K562 (cell line): ENCODE measurements at regions not wholly inside any gene's neighbourhood (a gene's known extent, or its start where the extent isn't known, plus 50 kb on each side); places are given as distances from the start of the nearest gene placed in this dataset.

ENCODE experiments used
- ATAC-seq: fragments of 200-7000 bp; cut with Tn5 transposase; 3 replicates; pipeline ENCODE4 v1.9.1; 2020; ENCODE audit warnings: moderate library complexity
- BruUV-seq: library from RNA; stranded (reverse); fragments of 400-500 nt; replicated peaks from 2 replicates; lab custom pipeline; 2021; lab: Mats Ljungman, UMichigan
- CTCF ChIA-PET: fragments of 300-600 bp; formaldehyde crosslinking; extraction: SDS; loops from one replicate; lab custom pipeline; 2021; ENCODE audit warnings: low intra/inter-chr PET ratio; lab: Yijun Ruan, JAX
- POLR2A ChIA-PET: fragments of 300-600, 350-650 bp; sonication (Branson Sonifier 250); formaldehyde crosslinking; extraction: SDS; loops from one replicate; lab custom pipeline; 2021; ENCODE audit warnings: antibody characterized with exemption, inconsistent platforms; lab: Yijun Ruan, JAX
- DNase-seq, 4 experiments: peaks; one replicate each; pipeline versions ENCODE4 v3.0.0 to v3.0.0-alpha.2; 2011 to 2018; ENCODE audit warnings: low spot score in 3 of 4, mixed read lengths in 3 of 4; ENCODE audit errors: extremely low read depth in 1 of 4
- FAIRE-seq: peaks from 2 replicates; lab custom pipeline; 2011; peaks lifted over from hg19 to GRCh38; lab: Jason Lieb, UNC
- H2AFZ ChIP-seq: 2 replicates; pipeline ENCODE4 v1.6.0; 2011; ENCODE audit warnings: low read depth, low read length, control low read depth, inconsistent platforms
- H3K27ac ChIP-seq: fragments of 200-600 bp; 3 replicates; pipeline ENCODE4 v1.8.0; 2011; ENCODE audit warnings: low read depth, mild to moderate bottlenecking, control low read depth, inconsistent platforms, low read length, moderate library complexity, mixed read lengths; ENCODE audit errors: extremely low read depth
- H3K27me3 ChIP-seq, 2 experiments: fragments of 300-600 bp in 1 of 2; 2 replicates in 1 of 2; 3 replicates in 1 of 2; pipeline versions ENCODE4 v1.6.0 to v1.8.0; 2011; ENCODE audit warnings: inconsistent platforms in 2 of 2, low read length in 2 of 2, mild to moderate bottlenecking in 1 of 2, mixed read lengths in 1 of 2, moderate library complexity in 1 of 2; ENCODE audit not compliant: control insufficient read depth in 2 of 2, insufficient read depth in 2 of 2
- H3K36me3 ChIP-seq: fragments of 300-600 bp; 3 replicates; pipeline ENCODE4 v1.8.0; 2011; ENCODE audit warnings: mild to moderate bottlenecking, low read length, inconsistent platforms; ENCODE audit not compliant: control insufficient read depth, insufficient read depth
- H3K4me1 ChIP-seq, 2 experiments: fragments of 200-600 bp in 1 of 2; replicated peaks in 1 of 2; 2 replicates in 1 of 2; 3 replicates in 1 of 2; pipeline versions ENCODE4 v1.5.1 to v1.8.0; 2011; ENCODE audit warnings: inconsistent platforms in 2 of 2, low read length in 2 of 2, mild to moderate bottlenecking in 1 of 2, mixed read lengths in 1 of 2, moderate library complexity in 1 of 2; ENCODE audit not compliant: control insufficient read depth in 2 of 2, insufficient read depth in 2 of 2
- H3K4me2 ChIP-seq: 2 replicates; pipeline ENCODE4 v1.6.1; 2011; ENCODE audit warnings: low read length, control low read depth, inconsistent platforms, mixed read lengths; ENCODE audit not compliant: insufficient read depth
- H3K4me3 ChIP-seq: fragments of 200-600 bp; sonication (generic), shearing (Covaris generic); 2 replicates; pipeline ENCODE4 v1.5.1; 2016; ENCODE audit warnings: control low read depth, inconsistent platforms
- H3K79me2 ChIP-seq: fragments of 200-600 bp; 3 replicates; pipeline ENCODE4 v1.8.0; 2011; ENCODE audit warnings: low read length, inconsistent platforms; ENCODE audit not compliant: control insufficient read depth, insufficient read depth
- H3K9ac ChIP-seq, 2 experiments: 2 replicates each; pipeline versions ENCODE4 v1.6.0 to v1.6.1; 2011; ENCODE audit warnings: low read depth in 2 of 2, low read length in 2 of 2, control low read depth in 1 of 2, inconsistent platforms in 1 of 2, mild to moderate bottlenecking in 1 of 2, mixed read lengths in 1 of 2; ENCODE audit not compliant: insufficient read depth in 1 of 2
- H3K9me1 ChIP-seq: one replicate; pipeline ENCODE4 v1.6.0; 2011; ENCODE audit warnings: inconsistent platforms, mild to moderate bottlenecking, low read length, moderate library complexity; ENCODE audit not compliant: control insufficient read depth, insufficient read depth
- H3K9me3 ChIP-seq: replicated peaks from 2 replicates; pipeline ENCODE4 v1.5.1; 2011; ENCODE audit warnings: low read depth, low read length, inconsistent platforms; ENCODE audit not compliant: control insufficient read depth, insufficient read depth
- H4K20me1 ChIP-seq: replicated peaks from 2 replicates; pipeline ENCODE4 v1.6.1; 2011; ENCODE audit warnings: low read length, inconsistent platforms, mixed read lengths; ENCODE audit not compliant: control insufficient read depth, insufficient read depth
- CREM ChIP-seq: IDR thresholded peaks from 2 replicates; pipeline ENCODE4 v1.6.1; 2014; ENCODE audit warnings: antibody characterized with exemption, low read depth
- ELF1 ChIP-seq: fragments of 200-800 bp; sonication (Bioruptor generic); IDR thresholded peaks from 2 replicates; pipeline ENCODE4 v1.6.1; 2016; ENCODE audit warnings: missing genetic modification characterization, missing compliant biosample characterization
- SMAD2 ChIP-seq: fragments of 150-350 bp; IDR thresholded peaks from 2 replicates; pipeline ENCODE4 v1.6.1; 2014; ENCODE audit warnings: low read depth, mild to moderate bottlenecking, low read length
- TAL1 ChIP-seq: fragments of 450-650 bp; IDR thresholded peaks from 2 replicates; pipeline ENCODE4 v1.6.1; 2016; ENCODE audit warnings: mild to moderate bottlenecking
- TCF7L2 ChIP-seq: fragments of 150-350 bp; IDR thresholded peaks from 2 replicates; pipeline ENCODE4 v1.6.1; 2016; ENCODE audit warnings: low read depth, mild to moderate bottlenecking, low read length, moderate library complexity
- WGBS: fragments of 100-300 bp; shearing (Covaris generic); methylation state at CpG from one replicate; pipeline ENCODE4 v1.1.6; 2016; ENCODE audit warnings: low coverage, mixed read lengths; ENCODE audit not compliant: insufficient coverage; ENCODE audit errors: missing lambda C conversion rate; 5-methylcytosine and 5-hydroxymethylcytosine counted together
- in situ Hi-C: fragments of 300-500 bp; cut with MboI; formaldehyde crosslinking; loops from 4 replicates; pipeline ENCODE4 v1.15.0; 2018; ENCODE audit warnings: inconsistent platforms, mixed read lengths
- intact Hi-C: fragments of 100-400 bp; cut with micrococcal nuclease; formaldehyde crosslinking; loops from 2 replicates; pipeline ENCODE4 v1.14.2; 2022
- TF ChIP-seq, protein P1 (sequence below): sonication (generic); IDR thresholded peaks from 2 replicates; pipeline ENCODE4 v1.6.1; 2016
- TF ChIP-seq, protein P2 (sequence below): fragments of 450-650 bp; formaldehyde crosslinking; IDR thresholded peaks from 2 replicates; pipeline ENCODE4 v1.4.0; 2020; ENCODE audit warnings: mild to moderate bottlenecking, mixed read lengths
- TF ChIP-seq, protein P3 (sequence below): fragments of 250-450 bp; sonication (Bioruptor Pico); IDR thresholded peaks from 2 replicates; pipeline ENCODE4 v1.4.0; 2020; ENCODE audit warnings: mild to moderate bottlenecking, moderate library complexity, borderline replicate concordance
- TF ChIP-seq, protein P4 (sequence below): fragments of 250-450 bp; sonication (Bioruptor Pico); IDR thresholded peaks from 2 replicates; pipeline ENCODE4 v1.4.0; 2020
- TF ChIP-seq, protein P5 (sequence below): fragments of 250-450 bp; sonication (Bioruptor Pico); IDR thresholded peaks from 2 replicates; pipeline ENCODE4 v1.8.0; 2021; ENCODE audit warnings: moderate library complexity, mild to moderate bottlenecking, inconsistent platforms

DNA sequence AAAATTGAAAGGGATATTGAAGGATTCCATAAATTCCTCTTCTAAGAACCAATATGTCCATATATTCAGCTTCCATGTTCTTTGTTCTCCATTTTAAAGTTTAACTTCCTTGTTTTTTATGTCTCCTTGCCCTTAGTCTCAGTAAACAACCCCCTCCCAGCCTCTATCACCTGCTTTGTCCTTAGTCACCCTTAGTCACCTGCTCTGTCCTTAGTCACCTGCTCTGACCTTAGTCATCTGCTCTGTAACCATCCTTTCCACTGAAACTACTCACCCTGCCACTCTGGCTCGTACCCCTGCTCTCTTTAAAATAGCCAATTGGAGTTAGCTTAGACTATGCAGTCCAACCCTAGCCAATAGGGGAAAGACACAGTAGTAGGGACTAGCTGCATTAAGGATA, 136.2 kb upstream of the TMEM106B start:
- TF ChIP-seq ELF1 (no peak), CREM (no peak), TCF7L2 (no peak), TAL1 (no peak), SMAD2 (no peak)
- TF ChIP-seq, protein P1, sequence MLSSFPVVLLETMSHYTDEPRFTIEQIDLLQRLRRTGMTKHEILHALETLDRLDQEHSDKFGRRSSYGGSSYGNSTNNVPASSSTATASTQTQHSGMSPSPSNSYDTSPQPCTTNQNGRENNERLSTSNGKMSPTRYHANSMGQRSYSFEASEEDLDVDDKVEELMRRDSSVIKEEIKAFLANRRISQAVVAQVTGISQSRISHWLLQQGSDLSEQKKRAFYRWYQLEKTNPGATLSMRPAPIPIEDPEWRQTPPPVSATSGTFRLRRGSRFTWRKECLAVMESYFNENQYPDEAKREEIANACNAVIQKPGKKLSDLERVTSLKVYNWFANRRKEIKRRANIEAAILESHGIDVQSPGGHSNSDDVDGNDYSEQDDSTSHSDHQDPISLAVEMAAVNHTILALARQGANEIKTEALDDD = no peak
- TF ChIP-seq, protein P2, sequence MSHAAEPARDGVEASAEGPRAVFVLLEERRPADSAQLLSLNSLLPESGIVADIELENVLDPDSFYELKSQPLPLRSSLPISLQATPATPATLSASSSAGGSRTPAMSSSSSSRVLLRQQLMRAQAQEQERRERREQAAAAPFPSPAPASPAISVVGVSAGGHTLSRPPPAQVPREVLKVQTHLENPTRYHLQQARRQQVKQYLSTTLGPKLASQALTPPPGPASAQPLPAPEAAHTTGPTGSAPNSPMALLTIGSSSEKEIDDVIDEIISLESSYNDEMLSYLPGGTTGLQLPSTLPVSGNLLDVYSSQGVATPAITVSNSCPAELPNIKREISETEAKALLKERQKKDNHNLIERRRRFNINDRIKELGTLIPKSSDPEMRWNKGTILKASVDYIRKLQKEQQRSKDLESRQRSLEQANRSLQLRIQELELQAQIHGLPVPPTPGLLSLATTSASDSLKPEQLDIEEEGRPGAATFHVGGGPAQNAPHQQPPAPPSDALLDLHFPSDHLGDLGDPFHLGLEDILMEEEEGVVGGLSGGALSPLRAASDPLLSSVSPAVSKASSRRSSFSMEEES (CRISPR knock-in tag) = no peak
- TF ChIP-seq, protein P3, sequence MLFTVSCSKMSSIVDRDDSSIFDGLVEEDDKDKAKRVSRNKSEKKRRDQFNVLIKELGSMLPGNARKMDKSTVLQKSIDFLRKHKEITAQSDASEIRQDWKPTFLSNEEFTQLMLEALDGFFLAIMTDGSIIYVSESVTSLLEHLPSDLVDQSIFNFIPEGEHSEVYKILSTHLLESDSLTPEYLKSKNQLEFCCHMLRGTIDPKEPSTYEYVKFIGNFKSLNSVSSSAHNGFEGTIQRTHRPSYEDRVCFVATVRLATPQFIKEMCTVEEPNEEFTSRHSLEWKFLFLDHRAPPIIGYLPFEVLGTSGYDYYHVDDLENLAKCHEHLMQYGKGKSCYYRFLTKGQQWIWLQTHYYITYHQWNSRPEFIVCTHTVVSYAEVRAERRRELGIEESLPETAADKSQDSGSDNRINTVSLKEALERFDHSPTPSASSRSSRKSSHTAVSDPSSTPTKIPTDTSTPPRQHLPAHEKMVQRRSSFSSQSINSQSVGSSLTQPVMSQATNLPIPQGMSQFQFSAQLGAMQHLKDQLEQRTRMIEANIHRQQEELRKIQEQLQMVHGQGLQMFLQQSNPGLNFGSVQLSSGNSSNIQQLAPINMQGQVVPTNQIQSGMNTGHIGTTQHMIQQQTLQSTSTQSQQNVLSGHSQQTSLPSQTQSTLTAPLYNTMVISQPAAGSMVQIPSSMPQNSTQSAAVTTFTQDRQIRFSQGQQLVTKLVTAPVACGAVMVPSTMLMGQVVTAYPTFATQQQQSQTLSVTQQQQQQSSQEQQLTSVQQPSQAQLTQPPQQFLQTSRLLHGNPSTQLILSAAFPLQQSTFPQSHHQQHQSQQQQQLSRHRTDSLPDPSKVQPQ (CRISPR knock-in tag) = no peak
- TF ChIP-seq, protein P4, sequence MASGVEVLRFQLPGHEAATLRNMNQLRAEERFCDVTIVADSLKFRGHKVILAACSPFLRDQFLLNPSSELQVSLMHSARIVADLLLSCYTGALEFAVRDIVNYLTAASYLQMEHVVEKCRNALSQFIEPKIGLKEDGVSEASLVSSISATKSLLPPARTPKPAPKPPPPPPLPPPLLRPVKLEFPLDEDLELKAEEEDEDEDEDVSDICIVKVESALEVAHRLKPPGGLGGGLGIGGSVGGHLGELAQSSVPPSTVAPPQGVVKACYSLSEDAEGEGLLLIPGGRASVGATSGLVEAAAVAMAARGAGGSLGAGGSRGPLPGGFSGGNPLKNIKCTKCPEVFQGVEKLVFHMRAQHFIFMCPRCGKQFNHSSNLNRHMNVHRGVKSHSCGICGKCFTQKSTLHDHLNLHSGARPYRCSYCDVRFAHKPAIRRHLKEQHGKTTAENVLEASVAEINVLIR (CRISPR knock-in tag) = no peak
- TF ChIP-seq, protein P5, sequence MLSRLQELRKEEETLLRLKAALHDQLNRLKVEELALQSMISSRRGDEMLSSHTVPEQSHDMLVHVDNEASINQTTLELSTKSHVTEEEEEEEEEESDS (CRISPR knock-in tag) = no peak
- H4K20me1 ChIP-seq = no peaks in the 10 kb centered on the region
- 0% methylated on average over 1 of the region's 1 CpG for WGBS
- no peak overlapping the region for H3K4me3 ChIP-seq
- H3K9ac ChIP-seq = no peak overlapping the region
- H3K4me1 ChIP-seq = no peaks in the 10 kb centered on the region
- no peaks in the 10 kb centered on the region for H3K9me1 ChIP-seq
- no peak overlapping the region for H2AFZ ChIP-seq
- ChIA-PET CTCF (no interaction called here), POLR2A (no interaction called here)
- ATAC-seq (no peak), DNase-seq (no peak), FAIRE-seq (no peak)
- in situ Hi-C loops = loop anchor here (25.0 kb wide), 1 partner anchor 537 kb away; no protein-coding TSS in a partner anchor
- H3K4me2 ChIP-seq = no peak overlapping the region
- no peaks in the 10 kb centered on the region for H3K9me3 ChIP-seq
- H3K27ac ChIP-seq = no peak overlapping the region
- no peaks in the 10 kb centered on the region for H3K27me3 ChIP-seq
- no peaks in the 10 kb centered on the region for H3K36me3 ChIP-seq
- intact Hi-C loops = no loop called here
- no peaks in the 10 kb centered on the region for H3K79me2 ChIP-seq
- no TSS peak for BruUV-seq
